GM19397 (cell line): ENCODE measurements at regions not wholly inside any gene's neighbourhood (a gene's known extent, or its start where the extent isn't known, plus 50 kb on each side); places are given as distances from the start of the nearest gene placed in this dataset.
"Not testable (repeated sequence)": the region's sequence is repeated elsewhere in the genome, so short reads cannot be mapped to it uniquely, and the experiment has no call there.

Experiments
- ATAC-seq: cut with Tn5 transposase; IDR thresholded peaks from one replicate; pipeline ENCODE4 v1.9.1; 2021; ENCODE audit warnings: mild to moderate bottlenecking, moderate library complexity; ENCODE audit not compliant: unreplicated experiment

GRCh38 chr5:19241690-19242089, 746.3 kb downstream of the CDH18 start:
- no peak for ATAC-seq

DNA sequence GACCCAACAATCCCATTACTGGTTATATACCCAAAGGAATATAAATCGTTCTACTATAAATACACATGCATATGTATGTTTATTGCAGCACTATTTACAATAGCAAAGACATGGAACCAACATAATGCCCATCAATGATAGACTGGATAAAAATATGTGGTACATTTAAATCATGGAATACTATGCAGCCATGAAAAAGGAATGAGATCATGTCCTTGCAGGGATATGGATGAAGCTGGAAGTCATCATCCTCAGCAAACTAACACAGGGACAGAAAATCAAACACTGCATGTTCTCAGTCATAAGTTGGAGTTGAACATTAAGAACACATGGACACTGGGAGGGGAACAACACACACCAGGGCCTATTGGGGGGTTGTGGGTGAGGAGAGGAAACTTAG, 741.8 kb downstream of the CDH18 start:
- ATAC-seq: not testable (repeated sequence)

DNA sequence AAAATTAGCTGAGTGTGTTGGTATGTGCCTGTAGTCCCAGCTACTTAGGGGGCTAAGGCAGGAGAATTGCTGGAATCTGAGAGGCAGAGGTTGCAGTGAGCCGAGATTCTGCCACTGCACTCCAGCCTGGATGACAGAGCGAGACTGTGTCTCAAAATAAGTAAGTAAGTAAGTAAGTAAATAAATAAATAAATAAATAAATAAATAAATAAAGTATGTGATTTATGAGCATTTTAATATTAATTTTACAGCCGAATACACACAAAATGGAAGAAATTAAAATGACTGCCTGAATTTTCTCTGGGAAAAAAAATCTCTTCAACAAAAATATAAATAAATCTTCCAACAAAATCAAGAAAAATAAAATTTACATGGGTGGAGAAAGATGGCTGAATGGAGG, 740.7 kb downstream of the CDH18 start:
- no peak for ATAC-seq

DNA sequence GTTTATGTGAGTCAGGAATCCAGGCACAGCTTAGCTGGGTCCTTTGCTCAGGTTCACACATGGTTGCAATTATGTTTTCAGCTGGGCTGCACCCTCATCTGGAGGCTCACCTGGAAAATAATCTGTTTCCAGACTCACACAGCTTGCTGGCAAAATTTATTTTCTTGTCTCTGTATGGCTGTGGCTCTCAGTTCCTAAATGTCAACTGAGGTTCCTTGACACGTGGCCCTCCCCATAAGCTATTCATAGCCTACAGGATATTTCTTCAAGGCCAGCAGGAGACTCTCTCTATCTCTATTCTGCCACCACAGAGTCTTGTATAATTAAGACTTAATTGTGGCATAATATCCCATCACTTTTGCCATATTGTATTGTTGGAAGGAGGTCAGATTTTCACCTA, 732.0 kb downstream of the CDH18 start:
- no peak for ATAC-seq

DNA sequence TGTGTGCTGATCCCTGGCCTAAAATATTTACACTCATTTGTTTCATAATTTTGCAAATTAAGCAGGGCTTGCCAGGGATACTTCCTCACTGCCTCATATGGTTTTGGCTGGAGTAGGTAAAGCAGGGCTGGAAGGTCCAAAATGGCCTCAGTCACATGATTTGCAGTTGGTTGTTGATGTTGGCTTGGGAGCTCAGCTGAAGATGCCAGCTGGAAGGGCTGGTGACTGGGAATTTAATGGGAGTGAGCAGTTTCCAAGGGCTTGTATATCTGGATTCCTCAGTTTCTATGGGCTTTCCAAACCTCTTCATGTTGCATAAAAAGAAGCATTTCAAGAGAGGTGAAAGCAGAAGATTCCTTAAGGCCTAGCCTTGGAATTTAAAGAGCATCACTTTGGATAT, 729.3 kb downstream of the CDH18 start:
- ATAC-seq: no peak

DNA sequence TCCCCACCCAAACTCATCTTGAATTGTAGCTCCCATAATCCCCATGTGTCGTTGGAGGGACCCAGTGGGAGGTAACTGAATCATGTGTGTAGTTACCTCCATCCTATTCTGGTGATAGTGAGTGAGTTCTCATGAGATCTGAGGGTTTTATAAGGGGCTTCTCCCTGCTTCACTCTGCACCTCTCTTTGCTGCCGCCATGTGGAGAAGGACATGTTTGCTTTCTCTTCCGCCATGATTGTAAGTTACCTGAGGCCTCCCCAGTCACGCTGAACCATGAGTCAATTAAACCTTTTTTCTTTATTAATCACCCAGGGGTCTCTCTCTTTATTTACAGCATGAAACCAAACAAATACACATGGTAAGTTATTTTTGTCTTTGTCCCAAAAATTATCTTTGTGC, 726.1 kb downstream of the CDH18 start:
- ATAC-seq: no peak

GRCh38 chr5:19264821-19265220, 723.2 kb downstream of the CDH18 start:
- no peak for ATAC-seq

- no peak for ATAC-seq
These were observed 721.2 kb downstream of the CDH18 start for GRCh38 chr5:19266791-19267190.

- no peak for ATAC-seq
These were observed 717.8 kb downstream of the CDH18 start for GRCh38 chr5:19270153-19270552.

- ATAC-seq: no peak
These were observed 713.4 kb downstream of the CDH18 start for GRCh38 chr5:19274578-19274977.

DNA sequence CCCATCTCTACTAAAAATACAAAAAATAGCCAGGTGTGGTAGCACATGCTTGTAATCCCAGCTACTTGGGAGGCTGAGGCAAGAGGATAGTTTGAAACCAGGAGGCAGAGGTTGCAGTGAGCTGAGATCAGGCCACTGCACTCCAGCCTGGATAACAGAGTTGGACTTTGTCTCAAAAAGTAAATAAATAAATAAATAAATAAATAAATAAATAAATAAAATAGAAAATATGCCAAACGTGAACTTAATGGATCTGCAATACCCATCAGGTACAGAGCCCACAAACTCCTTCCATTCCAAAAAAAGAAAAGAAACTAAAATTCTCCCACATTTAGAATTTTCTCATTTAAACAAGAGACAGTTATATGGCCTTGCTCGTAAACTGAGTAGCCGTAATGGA, 702.7 kb downstream of the CDH18 start:
- no peak for ATAC-seq

DNA sequence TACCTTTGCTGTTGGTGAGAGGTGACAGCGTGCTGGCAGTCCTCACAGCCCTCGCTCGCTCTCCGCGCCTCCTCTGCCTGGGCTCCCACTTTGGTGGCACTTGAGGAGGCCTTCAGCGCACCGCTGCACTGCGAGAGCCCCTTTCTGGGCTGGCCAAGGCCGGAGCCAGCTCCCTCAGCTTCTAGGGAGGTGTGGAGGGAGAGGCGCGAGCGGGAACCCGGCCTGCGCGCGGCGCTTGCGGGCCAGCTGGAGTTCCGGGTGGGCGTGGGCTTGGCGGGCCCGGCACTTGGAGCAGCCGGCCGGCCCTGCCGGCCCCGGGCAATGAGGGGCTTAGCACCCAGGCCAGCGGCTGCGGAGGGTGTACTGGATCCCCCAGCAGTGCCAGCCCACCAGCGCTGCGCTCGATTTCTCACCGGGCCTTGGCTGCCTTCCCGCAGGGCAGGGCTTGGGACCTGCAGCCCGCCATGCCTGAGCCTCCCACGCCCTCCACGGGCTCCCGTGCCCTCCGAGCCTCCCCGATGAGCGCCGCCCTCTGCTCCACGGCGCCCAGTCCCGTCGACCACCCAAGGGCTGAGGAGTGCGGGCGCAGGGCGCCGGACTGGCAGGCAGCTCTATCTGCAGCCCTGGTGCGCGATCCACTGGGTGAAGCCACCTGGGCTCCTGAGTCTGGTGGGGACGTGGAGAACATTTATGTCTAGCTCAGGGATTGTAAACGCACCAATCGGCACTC, 700.3 kb downstream of the CDH18 start:
- not testable (repeated sequence) for ATAC-seq

GRCh38 chr5:19288311-19288710, 699.7 kb downstream of the CDH18 start:
- ATAC-seq: not testable (repeated sequence)

- ATAC-seq: no peak
These were observed 690.1 kb downstream of the CDH18 start for GRCh38 chr5:19297934-19298333.

GRCh38 chr5:19301271-19301670, 686.7 kb downstream of the CDH18 start:
- ATAC-seq: no peak

DNA sequence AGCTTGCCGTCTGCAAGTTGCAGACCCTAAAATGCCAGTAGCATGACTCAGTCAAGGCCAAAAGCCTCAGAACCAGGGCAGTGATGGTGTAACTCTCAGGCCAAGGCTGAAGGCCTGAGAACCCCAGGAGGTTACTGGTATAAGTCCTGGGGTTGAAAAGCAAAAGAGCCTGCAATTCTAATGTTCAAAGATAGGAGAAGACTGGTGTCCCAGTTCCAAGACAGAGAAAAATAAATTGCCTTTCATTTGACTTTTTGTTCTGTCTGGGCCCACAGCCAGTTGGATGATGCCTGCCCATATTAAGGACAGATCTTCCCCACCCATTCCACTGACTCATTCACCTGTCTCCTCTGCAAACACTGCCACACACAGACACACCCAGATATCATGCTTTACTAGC, 673.2 kb downstream of the CDH18 start:
- ATAC-seq: no peak

- ATAC-seq: no peak
These were observed 668.7 kb downstream of the CDH18 start for GRCh38 chr5:19319252-19319651.

DNA sequence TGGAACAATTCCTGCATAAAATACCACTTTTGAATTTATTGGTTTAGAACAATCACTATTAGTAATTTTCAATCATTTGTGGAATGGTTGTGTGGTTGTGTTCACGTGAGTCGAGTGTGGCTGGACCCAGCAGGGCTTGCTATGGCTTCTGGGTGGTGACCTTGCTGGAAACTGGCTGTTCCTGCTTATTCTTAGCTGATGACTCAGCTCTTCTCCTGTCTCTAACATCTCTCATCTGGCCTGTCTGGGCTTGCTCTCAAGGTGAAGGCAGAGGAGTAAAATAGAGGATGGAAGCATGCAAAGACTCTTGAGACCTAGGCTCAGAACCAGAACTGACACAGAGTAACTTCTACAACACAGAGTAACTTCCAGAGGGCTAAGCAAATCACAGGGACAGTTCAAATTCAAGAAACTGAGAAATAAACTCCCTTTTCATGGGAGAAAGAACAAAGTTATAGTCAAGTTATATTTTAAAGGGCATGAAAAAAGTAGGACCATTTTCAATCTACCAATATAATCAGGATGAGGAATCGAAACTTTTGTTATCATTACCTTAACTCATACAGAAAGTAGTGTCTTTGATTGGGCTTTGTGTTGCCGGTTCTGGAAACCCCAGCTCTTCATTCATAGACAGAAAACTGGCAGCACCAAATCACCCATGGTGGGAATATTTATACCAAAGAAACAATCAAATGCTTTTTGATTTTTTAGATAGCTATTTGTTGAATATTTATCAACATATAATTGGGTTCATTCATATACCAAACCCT, 665.1 kb downstream of the CDH18 start:
- no peak for ATAC-seq

GRCh38 chr5:19334278-19334677, 653.7 kb downstream of the CDH18 start:
- no peak for ATAC-seq

- ATAC-seq: no peak
These were observed 645.1 kb downstream of the CDH18 start for GRCh38 chr5:19342942-19343341.

DNA sequence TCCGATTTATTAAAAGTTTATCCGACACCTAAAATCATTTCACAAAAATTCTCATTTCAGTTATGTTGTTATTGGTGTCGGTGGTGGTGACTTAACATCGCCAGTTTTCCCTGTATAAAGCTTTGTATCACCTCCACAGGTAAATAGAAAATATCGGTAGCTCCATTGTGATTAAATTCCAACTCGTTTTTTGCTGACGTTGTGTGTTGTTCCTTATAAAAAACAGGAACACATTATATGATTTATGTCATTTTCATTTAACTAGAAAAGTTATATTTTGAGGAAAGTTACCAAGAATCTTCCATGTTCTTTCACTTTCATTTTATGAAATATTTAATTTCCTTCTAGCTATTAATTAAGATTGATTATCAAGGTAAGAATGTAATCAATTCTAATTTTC, 635.9 kb downstream of the CDH18 start:
- no peak for ATAC-seq

DNA sequence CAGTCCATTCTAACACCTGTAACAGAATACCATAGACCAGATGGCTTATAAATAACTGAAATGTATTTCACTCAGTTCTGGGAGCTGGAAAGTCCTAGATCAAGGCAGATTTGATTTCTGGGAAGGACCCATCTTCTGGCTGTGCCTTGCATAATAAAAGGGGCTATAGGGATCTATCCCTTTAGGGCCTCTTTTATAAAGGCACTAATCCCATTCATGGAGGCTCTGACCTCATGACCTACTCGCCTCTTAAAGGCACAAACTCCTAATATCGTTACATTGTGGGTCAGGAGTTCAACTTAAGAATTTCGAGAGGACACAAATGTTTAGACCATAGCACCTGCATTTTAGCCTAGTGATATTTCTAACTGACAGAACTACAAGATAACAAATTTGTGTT, 619.0 kb downstream of the CDH18 start:
- ATAC-seq: no peak
